GDM1 (cell line): ENCODE measurements at regions not wholly inside any gene's neighbourhood (a gene's known extent, or its start where the extent isn't known, plus 50 kb on each side); places are given as distances from the start of the nearest gene placed in this dataset.
"Not testable (repeated sequence)": the region's sequence is repeated elsewhere in the genome, so short reads cannot be mapped to it uniquely, and the experiment has no call there.

ENCODE experiments used
- DNase-seq: peaks from one replicate; lab custom pipeline; 2025; lab: John Stamatoyannopoulos, UW

DNA sequence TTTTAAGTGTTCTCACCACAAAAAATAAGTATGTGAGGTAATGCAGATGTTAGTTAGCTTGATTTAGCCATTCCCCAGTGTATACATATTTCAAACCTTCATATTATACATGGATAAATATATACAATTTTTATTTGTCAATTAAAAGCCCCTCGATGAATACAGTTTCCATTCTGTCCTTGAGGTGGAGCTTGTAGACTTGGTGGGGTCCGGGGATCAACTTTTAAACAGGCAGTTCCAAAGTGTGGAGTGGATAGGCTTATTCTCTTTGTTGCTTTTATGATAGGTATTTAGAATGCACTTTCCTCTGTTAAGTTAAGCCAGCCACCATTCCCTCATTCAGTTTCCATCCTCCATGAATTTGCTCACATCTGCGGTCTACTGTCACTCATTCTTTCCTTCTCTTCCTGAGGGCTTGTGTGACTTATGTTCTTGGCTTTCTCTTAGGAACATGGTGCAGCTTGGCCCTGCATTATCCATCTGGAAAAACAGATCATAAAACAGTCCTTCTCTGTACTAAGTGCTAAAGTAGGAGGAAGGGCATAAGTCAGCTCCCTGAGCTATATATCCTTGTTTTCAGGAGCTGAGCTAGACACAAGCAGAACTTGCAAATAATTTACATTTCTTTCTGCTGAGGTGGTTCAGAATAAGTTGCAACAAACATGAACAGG lies 149.1 kb downstream of the NFKBIZ start:
- DNase-seq = no peak

DNA sequence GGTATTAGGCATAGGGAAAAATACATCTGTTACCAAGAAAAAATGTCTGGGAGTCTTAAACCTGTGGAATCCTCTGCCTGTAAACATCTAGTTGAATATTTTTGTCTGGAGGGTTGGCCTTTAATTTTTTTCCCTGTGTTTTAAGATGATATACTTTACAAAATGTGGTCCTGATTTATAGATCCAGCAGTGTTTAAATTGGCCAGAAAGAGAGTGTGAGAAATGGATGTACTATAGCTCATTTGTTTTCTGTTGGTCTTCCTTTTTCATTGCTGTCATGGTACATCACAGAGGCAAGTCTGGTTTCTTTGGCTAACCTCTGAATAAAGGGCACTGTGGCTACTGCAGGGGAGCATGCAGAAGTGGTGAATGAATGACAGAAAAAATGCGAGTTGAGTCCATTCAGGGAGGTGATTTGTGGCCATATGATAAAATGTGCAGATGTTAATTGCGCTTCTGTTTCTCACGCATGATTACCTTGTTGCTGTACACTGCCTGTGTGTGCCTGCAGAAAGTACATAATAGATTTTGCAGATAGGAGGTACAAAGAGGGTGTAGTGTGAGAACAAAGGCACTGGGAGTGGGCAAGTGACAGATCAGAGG lies 150.0 kb downstream of the NFKBIZ start:
- DNase-seq = no peak

DNA sequence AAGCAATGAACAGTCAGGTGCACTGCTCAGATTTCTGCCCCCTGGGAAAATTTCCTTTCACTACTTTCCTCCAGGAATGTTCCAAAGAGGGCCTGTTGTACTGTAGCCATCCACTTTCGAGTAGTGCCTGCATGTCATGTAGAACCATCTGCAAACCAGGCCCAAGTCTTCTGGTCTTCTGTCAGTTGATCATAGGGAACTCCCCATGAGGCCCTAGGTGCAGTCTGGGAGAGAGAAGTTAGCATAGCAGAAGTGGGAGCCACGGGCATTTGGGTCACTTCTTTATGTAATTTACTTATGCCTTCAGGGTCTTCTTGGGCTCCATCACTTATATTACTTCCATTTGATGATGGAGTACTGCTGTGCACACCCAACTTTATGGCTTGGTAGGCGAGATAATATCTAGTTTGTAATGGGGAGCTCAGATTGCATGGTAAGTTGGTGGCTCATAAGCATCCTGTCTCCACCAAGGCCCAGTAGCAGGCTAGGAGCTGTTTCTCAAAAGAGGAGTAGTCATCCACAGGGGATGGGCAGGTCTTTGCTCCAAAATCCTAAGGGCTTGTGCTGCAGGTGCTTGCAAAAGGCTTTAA lies 151.4 kb downstream of the NFKBIZ start:
- DNase-seq = no peak

DNA sequence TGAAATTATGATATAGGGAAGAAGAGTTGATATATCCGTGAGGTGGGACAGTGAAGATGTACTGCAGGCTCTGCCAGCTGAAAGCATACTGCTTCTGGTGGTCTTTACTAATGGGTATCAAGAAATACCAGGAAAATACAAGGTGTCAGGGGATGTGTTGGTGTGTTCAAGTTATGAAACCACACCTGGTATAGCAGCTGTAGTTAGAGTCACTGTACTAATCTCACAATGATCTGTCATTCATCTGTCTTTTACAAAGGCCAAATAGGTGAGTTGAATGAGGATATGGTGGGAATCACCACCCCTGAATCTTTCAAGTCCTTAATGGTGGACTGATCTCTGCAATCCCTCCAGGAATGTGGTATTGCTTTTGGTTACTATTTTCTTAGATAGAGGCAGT lies 152.7 kb downstream of the NFKBIZ start:
- DNase-seq = no peak

DNA sequence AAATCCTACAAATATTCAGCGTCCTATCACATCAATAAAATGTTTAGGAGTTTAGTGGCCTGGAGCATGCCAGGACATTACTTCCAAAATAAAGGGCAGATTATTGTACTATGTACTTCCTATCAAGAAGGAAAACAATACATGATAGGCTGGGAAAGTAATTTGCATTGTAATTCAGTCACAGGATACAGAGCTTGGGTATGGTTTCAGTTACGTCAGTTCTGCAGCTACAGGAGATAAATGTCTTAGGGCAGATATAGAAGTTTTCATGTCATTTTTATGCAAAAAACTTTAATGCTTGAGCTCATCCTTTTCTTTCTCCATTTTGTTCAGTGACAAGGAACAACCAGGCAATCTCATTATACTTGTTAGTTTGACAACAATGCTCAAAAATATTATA lies 155.2 kb downstream of the NFKBIZ start:
- DNase-seq = no peak

DNA sequence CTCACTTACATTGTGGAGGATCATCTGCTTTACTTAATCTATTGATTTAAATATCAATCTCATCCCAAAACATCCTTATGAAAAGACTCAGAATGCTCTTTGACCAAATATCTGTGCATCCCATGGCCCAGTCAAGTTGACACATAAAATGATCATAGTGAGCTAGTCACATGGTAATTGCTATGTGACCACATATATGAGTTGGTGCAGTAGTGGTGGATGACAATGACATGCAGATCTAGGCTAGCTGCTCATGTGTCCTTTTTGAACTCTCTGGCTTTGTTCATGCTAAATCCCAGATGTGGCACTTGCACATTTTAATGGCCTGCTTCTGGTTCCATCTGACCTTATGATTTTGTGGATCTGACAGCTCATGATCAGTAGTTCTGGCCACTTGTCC lies 156.2 kb downstream of the NFKBIZ start:
- DNase-seq = no peak

DNA sequence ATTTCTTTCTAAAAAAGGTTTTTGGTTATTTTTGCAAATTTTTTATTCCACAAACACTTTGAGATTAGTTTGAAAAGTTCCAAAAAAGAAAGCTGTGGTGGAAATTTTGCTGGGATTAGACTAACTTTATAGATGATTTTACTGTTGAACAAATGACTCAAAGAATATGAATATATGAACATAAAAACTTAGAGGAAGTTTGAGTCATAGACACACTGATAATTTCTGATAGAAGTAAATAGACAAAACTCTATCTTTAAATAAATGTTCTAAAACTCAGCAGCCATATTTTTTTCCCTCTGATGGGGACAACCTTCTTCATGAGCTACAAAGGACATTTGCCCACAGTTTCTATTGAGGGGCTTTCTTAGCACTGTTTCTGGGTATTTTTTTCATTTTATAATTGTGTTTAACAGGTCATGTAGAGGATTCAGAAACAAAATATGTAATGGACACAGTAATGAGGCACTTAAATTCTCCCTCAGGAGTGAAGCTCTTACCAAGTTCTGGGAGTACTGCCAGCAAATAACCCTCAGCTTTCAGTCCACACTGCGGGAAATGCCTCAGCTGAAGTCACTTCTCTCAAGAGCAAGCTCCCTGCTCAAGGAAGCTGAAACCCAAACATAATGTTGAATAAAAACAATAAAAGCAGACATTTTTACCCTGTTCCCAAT lies 157.6 kb downstream of the NFKBIZ start:
- no peak for DNase-seq

DNA sequence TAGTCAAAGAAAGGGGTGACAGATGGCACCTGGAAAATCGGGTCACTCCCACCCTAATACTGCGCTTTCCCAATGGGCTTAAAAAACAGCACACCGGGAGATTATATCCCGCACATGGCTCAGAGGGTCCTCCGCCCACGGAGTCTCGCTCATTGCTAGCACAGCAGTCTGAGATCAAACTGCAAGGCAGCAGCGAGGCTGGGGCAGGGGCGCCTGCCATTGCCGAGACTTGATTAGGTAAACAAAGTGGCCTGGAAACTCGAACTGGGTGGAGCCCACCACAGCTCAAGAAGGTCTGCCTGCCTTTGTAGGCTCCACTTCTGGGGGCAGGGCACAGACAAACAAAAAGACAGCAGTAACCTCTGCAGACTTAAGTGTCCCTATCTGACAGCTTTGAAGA lies 159.1 kb downstream of the NFKBIZ start:
- not testable (repeated sequence) for DNase-seq

DNA sequence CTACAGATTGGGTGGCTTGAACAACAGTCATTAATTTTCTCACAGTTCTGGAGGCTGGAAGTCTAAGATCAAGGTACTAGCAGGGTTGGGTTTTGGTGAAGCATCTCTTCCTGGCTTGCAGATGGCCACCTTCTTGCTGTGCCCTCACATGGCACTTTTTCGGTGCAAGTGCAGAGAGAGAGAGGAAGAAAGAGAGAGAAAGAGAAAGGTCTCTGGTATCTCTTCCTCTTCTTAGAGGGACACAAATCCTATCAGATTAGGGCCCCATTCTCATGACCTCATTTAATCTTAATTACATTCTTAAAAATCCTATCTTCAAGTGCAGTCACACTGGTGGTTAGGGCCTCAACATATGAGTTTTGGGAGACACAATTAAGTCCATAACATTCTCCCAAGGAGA lies 167.1 kb downstream of the NFKBIZ start:
- DNase-seq = no peak

DNA sequence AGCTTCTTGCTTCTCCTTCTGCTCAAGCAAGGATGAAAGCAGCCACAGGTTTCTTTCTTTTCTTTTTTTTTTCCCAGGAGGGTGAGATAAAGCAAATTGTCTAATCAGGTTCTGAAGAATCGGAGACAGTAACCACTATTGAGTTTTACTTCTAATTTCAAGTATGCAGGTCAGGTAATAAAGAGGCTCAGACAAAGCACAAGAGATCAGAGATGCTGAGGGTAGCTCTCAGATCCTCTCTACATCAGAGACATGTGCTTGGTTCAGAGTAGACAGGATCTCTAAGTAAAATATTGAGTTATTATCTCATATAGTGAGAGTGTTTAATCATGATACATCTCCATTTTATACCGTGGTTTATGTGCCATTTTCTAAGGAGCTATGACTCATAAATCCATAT lies 168.5 kb downstream of the NFKBIZ start:
- no peak for DNase-seq

DNA sequence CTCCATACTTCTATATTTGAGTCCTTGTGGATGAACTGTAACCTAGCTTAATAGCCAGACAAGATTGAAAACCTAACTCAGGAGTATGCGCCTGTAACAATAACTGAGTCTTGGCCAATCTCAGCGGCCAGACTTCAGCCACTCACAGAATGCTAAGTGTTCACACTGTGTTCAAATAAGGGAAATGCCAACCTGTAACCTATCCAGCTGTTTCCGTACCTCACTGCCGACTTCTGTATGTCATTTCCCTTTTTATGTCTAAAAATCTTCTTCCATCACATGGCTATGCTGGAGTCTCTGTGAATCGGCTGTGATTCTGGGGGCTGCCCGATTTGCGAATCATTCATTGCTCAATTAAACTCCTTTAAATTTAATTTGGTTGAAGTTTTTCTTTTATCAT lies 169.2 kb downstream of the NFKBIZ start:
- no peak for DNase-seq

DNA sequence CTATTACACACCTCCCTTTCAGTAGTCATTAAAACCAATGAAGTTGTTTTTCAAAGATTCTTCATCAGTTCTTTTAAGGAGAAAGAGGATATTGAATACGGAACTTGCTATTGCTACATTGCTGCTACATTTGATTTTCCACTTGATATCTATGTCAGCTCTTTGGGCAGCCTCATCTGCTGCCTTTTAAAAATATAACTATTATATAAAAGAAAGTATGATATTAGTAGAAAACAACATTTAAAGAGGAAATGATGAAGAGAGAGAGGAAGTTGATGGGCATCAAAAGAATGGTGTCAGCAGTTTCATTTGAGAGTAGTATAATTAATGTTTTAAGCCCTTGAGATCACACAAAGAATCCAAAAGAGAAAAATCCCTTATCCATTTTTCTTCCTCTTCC lies 171.4 kb downstream of the NFKBIZ start:
- DNase-seq = no peak

DNA sequence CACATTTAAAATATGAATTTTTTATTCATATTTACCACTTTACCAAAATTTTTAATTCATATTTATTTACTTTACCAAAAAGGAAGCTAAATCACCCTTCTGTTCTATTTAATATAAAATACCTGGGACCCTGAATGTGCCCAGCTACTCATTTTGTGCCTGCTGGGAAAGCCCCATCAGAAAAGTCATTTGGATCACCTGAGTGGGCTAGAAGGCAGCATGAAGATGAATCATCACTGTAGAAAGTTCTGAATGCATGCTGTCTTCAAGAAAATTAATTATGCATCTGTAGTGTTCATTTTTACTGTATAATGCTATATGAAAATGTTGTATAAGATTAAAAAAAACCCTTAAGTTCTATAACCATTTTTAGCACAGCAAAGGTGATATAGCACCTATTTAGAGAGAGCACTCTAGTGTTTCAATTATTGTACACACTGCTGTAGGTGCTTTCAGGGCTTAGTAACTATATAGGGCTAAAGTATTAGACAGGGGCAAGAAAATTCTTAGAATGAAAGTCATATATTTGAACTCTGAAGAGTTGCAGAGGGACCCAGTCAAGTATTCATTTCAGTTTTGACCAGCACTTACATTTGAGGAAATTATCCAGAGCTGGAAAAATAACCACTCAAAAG lies 175.1 kb downstream of the NFKBIZ start:
- DNase-seq = no peak

DNA sequence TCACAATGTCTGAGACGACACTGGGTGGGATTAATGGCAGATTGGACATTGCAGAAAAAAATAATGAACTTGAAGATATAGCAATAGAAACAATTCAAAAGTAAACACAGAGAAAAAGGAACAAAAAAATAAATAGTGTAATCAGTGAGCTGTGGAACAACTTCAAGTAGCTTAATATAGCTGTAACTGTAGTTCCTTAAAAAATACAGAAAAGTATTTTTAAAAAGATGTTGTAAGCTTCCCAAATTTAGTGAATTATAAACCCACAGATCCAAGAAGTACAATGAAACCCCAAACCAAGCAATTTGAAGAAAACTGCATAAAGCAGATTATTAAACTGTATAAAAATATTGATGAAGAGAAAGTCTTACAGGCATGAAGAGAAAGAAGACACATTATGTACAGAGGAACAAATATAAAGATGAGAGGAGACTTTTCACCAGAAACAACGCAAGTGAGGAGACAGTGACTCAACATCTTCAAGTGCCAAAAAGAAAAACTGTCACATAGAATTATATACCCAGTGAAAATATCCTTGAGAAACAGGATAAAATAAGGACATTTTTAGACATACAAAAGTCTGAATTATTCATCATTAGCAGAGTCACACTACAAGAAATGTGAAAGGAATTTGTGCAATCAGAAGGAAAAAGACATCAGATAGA lies 176.4 kb downstream of the NFKBIZ start:
- no peak for DNase-seq

DNA sequence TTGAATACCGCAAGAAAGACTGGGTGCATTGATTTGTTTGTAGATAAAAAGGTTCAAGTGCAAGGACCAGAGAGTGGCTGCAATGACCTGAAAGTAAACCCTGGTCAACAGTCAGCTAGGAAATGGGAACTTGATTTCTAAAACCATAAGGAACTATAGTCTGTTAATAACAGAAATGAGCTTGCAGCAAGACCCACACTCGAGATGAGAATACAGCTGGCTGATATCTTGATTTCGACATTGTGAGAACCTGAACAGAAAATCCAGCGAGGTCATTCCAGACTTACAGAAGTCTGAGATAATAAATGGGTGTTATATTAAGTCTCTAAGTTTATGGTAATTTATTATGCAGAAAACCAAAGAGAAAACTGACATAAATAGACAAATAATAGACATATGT lies 177.3 kb downstream of the NFKBIZ start:
- DNase-seq = no peak

DNA sequence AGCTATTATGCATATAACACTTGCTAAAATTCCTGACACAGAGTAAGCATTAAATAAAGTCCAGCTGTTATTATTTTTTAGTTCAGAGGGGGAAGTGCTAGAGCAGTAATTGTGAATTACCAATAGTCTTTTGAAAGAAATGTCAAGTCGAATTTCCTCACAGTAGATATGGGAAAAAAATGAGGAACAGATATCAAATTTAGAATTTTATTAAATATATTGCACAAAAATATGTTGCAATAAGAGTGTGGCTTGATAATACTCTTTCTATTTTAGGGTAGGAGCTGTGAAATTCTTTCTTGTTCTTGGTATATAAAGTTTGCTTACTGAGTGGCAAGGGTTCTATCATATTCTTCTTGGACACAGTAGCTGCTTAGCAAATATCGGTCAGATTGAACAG lies 181.3 kb downstream of the NFKBIZ start:
- no peak for DNase-seq

DNA sequence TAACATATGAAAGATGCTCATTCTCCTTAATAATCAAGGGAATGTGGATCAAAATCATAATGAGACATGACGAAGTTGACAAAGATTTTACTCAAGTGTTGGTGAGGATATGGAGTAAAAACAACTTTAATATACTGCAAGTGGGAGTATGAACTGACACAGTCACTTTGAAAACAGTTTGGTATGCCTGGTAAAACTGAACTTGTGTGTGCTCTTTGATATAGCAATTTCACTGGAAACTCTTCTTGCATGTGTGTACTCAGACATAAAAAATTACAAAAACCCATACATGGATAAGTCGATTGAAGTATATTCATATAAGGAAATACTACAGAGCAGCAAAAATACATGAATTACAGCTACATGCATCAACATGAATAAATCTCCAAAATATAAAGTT lies 182.5 kb downstream of the NFKBIZ start:
- no peak for DNase-seq

DNA sequence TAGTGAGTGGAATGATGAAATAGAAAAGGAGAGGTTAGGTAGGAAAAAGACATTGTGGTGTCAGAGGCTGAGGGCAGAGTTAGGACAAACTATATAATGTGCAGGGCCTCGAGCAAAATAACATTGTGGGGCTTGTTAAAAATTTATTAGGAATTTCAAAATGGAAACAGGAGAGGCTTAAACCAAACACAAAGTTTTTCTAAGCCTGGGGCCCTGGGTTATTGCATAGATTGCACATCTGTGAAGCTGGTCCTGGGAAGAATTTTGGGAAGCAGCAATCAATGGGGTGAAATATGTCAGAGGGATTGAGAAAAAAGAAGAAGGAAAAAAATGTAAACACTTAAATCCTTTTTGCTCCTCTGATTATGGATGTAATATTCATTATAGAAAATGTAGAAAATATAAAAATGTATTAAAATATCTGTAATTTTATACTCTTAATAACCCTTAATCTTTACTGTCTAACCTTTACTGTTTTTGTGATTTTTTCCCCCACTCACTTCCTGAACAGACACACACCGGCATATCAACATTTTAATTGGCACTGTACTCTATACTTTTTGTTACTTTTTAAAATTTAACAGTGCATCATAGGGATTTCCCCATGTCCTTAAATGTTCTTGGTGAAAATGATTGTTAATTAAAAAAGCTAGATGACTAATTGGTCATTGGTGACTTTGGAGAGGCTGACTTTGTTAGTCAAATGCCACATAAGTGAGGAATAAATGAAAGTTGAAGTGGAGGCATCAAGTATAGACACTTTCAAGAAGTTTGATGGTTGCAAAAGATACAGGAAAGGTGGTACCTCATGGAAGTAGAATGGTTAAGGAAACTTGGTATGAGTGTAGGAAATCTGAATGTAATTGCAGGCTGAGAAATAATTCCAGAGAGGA lies 183.4 kb downstream of the NFKBIZ start:
- DNase-seq = no peak

DNA sequence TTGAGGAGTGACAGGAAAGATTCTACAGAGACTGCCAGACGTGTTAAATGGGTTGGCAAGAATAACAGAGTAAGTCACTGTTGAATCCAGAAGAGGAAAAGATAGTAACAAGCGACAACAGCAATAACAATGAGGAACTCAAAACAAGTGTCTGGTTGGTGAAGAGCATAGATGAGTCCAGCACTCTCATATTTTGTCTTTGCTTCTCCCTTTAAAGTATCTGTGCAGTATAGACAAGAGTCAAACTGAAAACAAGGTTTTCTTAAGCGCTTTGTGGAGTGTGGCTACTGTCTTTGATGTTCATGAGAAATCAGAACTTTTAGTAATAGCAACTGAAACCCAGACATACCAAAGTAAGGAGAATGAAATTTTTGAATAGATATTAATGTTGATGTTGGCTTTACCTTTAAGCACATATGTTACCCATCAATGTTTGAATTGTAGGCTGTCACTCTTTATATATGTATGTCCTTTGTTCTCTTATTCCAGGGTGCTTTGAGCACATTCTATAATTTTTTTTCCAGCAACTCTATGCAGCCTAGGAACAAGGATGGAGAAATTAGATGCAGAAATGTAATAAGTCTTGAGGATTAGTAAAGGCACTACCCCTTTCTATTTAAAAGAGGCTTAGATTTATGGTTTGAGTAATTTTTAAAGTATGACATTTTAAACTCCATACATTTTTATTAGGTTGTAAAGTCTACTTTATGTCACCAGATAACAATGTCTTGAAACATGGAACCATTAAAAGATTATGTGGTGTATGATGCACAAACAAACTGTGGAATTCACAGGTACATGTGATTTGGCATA lies 185.5 kb downstream of the NFKBIZ start:
- DNase-seq = no peak

DNA sequence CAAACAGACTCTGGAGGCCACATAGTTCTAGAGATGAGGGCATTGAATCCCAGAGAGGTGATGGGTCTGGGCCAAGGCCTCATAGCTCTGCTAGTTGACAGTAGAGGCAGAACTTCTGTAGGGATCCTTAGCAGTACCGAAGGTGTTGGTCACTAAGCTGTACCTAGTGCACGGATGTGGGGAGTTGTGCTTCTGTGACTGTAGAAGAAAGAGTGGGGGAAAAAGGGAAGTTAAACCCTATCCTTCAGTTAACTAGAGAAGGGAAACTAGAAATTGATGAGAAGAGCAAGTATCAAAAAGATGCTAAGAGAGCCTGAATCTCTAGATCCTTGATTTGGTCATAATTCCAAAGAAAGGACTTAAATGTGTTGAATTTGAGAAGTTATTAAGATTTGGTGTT lies 186.7 kb downstream of the NFKBIZ start:
- DNase-seq = no peak
